ENCODE measurements at regions not wholly inside any gene's neighbourhood (a gene's known extent, or its start where the extent isn't known, plus 50 kb on each side); places are given as distances from the start of the nearest gene placed in this dataset.

DNA sequence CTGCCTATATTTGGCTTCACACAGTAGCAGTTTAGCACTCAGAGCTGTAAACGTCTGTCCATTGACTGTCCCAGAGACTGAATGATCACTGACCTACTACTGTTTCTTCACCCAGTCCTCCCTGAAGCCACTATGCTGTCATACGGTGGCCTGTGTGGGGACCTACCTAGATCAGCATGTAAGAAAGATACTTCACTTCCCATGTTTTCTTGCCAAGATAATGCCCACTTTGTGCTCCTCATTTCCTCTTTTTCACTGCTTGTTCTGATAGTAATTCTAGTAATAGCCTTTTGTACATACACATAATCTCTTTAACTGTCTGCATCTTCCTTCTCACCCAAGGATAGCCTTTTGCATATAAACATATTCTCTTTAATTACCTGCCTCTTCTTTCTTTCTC lies 109.9 kb upstream of the TIAM2 start:
- DNase-seq = no peak

DNA sequence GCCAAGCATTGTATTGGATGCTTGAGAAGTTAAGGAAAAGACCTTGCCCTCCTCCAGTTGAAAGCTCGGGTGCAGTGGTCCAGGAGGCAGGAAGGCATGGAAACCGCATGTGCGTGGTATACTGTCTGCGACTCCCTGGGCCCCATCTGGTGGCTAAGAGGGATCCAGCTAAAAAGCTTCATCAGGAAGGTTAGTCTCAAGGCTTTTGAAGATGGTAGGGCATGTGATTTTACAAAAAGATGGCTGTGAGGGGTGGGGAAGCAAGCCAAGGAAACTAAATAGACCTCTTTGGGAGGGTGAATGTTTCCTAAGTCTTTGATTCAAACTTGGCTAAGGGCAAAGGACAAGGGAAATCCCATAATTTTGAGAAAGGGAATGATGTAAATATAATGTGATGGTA lies 109.1 kb upstream of the TIAM2 start:
- DNase-seq = no peak

DNA sequence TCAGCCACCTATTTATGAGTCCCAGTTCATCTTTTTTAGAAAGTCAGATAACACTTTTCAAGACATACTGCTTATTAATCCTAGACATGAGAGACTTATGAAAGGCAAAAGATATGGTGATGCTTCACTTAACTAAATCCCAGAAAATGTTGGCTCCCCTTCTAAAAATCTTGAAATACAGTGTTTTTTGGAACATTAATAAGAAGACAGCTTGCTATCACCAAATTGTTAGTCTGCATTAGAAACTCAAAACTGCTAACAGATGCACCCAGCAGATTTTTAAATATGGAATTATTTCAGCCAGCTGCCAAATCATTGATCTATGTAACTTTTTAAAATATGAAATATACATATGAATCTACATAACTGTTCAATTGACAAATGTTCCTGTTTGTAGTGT lies 108.6 kb upstream of the TIAM2 start:
- DNase-seq = no peak

DNA sequence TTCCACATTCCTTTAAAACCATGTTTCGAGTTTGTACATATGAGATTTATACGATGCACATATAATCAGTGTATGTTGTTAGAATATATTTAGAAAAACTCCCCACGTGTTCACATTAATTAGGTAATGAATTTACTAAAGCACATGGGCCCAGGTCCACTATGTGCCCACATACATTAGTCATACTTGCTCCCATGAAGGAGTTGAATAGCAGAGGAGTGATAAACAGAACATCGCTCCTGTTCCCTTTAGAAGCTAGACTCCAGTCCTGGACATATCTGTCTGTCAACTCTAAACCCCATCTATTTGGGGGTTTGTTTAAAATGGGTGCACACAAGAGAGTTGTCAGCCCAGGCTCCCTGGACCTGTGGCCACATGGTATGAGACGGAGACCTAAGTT lies 108.1 kb upstream of the TIAM2 start:
- DNase-seq = no peak

DNA sequence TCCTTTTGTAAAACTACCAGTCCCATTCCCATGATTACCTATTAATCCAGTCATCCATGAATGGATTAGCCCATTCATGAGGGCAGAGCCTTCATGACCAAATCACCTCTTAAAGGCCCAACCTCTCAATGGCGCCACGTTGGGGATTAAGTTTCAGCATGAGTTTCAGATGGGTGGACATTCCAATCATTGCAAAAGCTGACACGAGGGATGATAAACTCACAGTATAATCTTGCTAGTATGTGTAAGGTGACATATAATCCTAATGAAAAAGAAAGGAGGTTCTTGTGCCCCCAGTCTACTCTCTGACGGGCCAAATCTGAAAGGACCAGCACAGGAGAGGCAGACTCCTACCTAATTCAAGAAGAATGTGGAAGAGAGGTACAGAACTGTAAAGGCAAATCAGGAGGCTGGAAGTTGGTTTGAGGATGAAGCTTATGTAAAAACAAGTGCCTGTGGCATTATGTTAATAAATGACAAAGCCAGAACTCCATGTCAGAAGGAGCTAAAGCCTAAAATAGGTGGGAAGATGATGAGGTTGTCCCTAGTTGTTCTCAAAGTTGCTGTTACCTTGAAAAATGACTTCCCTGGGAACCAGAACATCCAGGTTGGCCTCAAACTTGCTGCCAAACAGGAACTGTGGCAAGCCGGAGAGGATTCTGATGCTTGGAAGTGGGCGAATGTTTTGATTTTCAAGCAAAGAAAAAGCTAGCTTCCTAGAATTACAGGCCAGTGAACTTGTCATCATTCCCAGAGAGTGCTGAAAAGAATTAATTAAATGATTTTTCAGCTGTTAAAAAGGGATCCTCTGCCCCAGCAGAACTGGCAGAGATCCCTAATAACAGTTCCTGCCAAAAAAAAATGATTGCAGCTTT lies 106.5 kb upstream of the TIAM2 start:
- no peak for DNase-seq

DNA sequence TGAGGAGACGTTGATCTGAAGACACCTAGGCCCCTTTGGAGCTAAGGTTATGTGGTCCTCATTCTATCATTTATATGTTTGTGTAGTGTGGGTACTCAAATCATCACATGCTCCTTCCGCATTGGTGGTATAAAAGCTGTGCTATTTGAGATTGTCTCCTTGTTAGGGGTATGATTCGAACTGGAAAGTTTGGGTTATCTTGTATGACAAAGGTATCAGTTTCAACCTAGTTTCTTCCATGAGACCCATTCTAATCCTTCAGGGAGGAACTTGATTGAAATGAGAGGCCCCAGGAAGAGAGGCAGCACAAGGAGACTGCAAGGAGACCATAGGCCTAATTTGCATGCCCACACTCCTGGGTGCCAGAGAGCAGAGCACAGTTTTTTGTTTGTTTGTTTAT lies 104.2 kb upstream of the TIAM2 start:
- DNase-seq = no peak

DNA sequence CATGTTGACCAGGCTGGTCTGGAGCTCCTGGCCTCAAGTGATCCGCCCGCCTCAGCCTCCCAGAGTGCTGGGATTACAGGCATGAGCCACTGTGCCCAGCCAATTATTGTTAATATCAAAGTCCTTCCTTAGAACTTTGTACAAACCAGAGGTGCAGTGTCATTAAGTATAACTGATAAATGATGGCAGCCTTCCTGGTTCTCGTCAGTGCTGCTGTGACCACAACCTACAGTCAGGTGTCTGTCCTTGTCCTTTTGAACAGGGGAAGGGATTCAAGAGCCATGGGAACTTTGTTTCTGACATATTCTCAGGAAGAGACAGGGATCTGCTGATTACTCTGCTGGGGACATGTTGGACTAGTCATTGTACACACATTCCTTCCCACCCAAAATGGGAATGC lies 103.2 kb upstream of the TIAM2 start:
- DNase-seq = no peak

DNA sequence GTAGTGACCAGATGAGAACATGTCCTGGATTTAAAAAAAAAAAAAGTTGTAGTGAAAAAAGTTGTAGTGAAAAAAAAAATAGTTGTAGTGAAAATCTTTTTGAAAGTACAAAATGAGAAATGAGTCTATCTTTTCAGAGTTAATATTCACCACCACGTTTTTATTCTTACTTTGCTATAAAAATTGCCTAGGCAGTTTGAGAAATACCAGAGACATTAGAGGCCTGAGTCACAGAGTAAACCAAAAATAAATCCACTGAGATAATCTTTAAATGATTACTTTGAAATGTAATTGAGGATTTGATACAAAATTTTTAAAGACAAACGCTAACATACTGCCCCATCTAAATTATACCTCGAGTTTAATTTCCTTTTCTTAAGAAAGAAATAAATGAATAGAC lies 101.2 kb upstream of the TIAM2 start:
- no peak for DNase-seq

DNA sequence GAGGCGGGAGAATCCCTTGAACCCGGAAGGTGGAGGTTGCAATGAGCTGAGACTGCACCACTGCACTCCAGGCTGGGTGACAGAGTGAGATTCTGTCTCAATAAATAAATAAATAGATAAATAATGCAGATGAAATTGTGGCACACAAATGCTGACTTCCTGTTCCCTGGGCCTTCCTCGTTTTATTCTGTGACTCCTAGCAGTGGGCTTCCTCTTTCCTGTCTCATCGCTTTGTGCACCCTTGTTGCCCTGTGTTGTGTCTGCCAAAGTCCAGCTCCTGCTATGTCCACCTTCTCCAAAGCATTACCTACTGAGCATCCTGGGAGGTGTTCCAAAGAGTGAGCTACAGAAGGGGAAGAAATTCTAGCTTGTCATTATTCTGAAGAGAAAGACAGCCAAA lies 100.2 kb upstream of the TIAM2 start:
- no peak for DNase-seq

DNA sequence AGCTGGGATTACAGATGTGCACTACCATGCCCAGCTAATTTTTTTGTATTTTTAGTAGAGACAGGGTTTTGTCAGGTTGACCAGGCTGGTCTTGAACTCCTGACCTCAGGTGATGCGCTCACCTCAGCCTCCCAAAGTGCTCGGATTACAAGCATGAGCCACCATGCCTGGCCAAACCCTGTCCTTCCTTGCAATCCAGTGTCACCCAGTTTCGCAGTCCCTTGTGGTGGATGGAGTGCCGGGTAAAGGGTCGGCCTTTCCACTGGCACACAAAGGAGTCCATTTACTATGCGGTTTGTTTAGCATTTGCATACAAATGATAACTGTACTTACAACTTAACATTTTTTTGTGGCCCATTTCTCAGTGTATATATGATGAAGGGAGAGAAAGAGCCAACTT lies 99.3 kb upstream of the TIAM2 start:
- DNase-seq = no peak

DNA sequence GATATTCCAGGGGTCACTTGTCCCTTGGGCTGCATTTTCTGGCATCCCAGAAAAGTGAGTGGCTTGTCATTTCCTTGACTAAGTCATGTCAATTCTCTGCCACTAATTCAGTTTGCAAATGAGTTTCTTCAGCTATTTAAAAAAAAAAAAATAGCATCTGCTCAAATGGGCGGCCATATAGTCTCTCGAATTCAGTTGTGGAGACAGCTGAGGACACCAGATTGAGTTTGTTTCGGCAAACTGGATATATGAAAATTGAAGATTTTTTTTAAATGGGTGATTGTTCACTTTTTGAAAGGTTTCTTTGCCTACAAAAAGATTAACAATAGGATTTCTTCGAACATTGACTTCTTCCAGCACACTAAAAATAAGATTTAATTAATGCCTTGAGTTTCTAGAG lies 96.3 kb upstream of the TIAM2 start:
- no peak for DNase-seq

DNA sequence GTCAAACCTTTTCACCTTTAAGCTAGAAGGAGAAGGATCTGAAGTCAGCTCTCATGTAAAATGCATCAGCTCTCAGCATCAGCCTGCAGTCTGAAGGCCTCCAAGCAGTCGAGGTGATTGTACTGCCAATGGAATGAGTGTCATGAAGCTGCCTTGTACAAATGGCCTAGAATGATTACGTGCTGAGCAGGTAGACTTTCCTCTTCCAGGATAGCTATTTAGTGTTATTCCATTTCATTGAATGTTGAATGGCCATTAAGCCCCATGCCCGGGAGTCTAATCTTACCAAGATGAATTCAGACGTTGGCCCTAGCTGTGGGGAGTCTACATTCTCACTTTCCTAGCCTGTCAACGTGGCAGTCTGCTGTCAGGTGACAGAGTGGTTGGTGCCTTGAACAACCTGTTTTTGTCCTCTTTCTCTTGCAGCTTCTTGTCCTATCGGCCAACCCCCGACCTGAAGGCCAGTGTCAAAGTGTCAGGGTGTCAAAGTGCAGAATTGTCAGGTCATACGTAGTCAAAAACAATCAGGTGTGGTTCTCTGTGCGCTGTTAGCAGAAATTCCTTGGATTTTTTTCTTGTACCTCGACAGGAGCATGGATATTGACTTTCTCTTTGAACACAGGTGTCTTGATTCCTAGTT lies 95.2 kb upstream of the TIAM2 start:
- DNase-seq = no peak

DNA sequence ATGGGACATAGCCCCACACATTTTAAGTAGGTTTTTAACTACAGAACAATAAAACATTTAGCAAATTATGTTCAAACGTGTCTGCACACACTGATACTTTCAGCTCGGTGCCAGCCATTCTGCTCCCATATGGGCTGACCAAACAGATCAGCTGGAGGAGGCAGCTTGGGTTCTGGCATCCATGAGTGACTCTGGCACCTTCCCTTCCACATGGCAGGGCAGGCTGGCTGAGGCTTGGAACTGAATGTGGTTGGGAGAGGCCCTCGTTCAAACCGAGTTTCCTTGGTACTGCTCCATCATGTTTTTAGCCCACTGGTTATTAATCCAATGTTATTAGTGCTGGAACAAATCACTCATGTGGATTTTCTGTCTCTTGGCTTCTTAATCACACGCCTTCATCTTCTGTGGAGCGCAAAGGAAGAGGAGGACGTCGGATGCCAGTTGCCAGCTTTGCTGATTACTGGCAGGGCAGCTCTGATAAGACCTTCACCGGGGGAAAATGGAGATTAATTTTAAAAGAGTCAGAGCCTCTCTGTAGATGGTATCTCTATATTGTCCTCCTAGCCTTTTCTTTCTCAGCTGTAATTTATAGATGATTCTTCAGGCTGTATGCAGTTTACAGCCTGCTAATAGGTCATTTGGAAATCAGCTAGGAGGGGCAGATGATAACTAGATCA lies 93.1 kb upstream of the TIAM2 start:
- no peak for DNase-seq

DNA sequence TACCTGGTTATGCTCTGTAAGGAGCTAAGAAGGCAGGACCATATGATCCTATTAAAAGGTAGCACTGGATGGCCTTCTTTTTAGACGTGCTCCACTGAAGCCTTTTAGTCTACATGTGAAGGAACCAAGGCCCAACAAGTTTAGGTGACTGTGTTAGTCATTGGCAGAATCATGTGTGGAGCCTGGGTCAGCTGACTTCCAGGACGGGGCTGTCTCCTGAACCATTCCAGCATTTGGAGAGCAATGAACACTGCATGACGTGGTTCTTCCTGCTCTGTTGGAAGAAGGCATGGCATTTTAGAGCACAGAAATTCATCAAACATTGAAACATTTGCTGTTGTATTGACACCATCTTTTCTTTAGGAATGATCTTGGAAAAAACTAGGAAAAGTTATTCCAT lies 87.8 kb upstream of the TIAM2 start:
- DNase-seq = no peak

DNA sequence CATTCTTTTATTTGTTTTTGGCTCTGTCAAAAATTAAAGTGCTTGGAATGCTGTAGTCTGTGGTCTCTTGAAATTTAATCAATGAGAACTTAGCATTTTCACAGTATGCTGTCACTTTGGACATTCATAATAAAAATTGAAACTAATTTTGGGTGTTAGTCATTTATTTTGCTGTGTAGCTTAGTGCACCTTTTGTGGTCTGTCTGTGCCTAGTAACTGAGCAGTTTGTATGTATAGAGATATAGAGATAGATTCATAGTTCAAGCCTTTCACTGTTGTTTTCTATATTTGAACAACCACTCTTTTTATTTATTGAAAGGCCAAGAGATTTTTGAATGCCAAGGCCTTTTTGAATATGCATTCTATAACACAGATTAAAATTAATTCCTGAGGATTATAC lies 86.4 kb upstream of the TIAM2 start:
- no peak for DNase-seq

DNA sequence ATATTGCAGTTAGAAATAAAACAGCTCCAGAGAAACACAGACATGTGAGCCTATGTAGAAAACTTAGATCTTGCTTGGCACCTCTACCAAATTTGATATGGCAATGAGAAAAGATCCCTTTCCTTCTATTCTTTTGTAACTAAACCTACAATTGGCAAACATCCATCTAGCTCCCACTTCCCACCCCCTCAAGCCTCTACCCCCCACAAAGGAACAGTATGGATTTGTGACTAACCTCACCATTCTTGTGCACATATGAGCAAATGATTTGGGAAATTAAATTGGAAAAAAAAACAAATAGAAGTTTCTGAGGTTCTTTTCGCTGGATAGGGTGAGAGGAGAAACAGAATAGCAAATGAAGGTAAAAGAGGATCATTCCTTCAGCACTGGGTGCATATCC lies 85.8 kb upstream of the TIAM2 start:
- DNase-seq = no peak

DNA sequence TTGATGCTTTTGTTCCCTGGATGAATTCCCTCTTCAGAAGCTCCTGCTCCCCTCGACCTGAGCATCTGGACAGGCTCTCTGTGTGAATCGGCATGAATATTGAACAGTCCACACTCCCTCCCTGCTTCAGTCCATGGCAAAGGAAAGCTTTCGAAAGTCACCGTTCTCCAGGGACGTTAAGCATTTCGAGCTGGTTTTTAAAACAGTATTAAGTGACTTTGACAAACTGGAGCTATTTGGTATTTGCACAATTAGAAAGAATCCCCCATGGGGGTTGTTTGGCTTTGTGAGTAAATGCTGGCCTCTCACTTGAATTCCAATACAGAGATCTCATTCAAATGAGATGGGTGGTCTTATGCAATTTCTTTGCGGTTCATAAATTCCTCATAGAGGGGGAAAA lies 85.3 kb upstream of the TIAM2 start:
- no peak for DNase-seq

DNA sequence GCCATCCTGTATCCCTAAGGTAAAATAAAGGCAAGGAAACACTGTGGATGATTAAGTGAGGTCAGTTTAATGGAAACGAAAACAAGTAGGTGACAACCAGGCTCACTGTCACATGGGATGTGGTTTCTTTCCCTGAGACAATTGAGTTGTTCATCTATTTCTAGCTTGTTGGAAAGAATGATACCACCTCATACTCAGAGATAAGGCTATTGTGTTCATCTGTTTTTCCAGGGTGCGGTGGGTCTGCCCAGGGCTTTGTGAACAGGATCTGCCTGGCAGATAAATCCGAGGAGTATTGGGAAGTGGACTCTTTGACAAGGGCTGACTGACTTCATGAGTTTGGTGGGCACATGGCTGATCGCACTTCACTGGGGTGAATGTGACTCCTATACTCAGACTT lies 80.8 kb upstream of the TIAM2 start:
- DNase-seq = no peak

DNA sequence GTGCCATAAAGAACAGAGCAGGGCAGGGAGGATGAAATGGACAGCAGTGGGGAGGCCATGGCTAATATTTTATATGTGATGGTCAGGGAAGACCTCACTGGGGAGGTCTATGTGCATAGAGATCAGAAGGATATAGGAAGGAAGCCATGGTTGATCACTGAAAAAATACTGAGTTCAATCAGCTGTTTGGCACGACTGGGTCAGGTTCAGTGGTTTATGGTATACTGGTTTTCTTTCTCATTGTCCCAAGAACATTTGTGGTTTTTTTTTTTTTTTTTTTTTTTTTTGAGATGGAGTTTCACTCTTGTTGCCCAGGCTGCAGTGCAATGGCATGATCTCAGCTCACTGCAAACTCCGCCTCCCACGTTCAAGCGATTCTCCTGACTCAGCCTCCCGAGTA lies 78.3 kb upstream of the TIAM2 start:
- no peak for DNase-seq

DNA sequence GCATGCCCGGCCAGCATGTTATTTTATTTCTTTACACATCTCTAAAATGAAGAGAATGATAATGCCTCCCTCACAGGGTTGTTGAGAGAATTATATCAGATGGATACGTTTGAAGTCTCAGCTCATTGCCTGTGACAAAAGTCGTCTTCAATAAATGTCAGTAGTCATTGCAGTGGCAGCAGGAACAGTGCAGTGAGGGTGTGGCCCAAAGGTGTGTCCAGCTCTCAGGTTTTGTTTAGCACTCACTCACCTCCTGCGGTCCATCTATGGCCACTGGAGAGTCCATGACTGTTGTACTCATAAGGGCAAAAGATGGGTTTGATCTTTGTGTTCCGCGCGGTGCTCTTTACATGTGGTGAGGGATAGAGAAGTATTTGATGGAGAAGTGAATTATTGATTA lies 77.2 kb upstream of the TIAM2 start:
- no peak for DNase-seq

DNA sequence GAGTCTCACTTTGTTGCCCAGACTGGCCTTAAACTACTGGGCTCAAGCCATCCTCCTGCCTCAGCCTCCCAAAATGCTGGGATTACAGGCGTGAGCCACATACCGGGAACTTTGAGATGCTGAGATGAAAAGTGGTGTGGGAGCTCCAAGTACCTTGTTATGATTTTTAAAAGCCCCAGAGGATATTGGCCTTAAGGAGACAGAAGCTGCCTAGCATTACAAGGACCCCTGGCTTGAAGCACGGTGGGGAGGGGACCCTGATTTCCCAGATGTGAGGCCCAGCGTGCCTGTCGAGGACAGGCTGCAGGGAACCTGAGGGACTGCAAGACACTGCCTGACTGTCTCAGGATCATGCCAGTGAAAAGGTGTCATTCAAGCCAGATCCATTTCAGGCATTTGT lies 75.3 kb upstream of the TIAM2 start:
- DNase-seq = no peak

DNA sequence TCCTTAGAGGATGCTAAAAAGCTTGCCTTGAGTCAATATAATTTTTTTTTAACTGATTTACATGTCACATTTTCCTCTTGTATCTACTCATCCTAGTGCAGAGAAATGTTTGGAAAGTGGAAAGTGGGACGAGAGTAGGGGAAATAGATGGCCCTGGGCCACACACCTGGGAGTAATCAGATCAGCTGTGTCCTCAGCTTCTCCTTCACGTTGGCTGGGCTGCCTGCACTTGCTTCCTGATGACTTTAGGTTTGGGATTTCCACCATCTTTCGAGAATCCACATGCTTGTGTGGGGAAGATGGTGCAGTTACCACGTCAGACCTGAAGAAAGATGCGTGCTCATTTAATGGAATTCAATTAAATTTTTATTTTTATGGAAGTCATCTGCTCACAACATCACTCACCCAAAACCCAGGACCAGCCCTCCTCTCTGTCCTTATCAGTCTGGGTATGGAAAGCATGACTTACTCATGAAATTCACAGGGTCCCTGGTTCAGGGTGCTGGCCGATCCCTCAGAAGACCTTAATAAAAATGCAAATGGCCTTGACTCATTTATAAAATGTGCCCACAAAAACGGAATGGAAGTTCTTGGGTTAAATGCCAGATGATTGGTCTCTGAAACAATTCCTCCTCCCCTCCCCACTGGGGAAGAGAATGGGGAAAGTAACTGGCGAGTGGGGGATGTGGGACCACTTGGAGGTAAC lies 74.5 kb upstream of the TIAM2 start:
- no peak for DNase-seq

DNA sequence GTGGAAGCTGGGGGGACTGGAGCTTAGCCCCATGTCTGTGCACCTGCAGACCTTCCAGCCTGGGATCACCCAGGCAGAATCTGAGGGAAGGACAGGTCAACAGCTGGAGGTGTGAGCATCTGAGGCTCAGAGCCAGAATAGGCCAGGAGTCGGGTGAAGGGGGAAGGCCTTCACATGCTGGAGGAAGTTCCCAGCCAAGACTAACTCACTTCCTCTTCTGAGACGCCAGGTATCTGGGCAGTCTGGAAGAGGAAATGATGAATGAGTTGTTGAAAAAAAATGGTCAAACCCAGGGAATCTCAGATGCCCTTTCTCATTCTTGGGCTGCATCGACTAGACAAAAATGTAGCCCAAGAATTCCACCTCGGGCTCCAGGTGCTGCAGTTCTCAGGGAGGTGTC lies 73.6 kb upstream of the TIAM2 start:
- no peak for DNase-seq

Measured in NCI-H1105 (cell line).